Islet of Langerhans (tissue), 1 donor: ENCODE measurements at regions not wholly inside any gene's neighbourhood (a gene's known extent, or its start where the extent isn't known, plus 50 kb on each side); places are given as distances from the start of the nearest gene placed in this dataset.
"Not testable (repeated sequence)": the region's sequence is repeated elsewhere in the genome, so short reads cannot be mapped to it uniquely, and the experiment has no call there.

Experiments used
- FAIRE-seq: peaks from one replicate; lab custom pipeline; 2011; peaks lifted over from hg19 to GRCh38; lab: Jason Lieb, UNC

GRCh38 chr5:176144508-176144907, 93.7 kb upstream of the SIMC1 start:
- FAIRE-seq, result peak; percentile 17

- FAIRE-seq, result not testable (repeated sequence)
Observed at GRCh38 chr5:176149948-176150347, 88.3 kb upstream of the SIMC1 start.

- no peak for FAIRE-seq
Observed at GRCh38 chr5:176151281-176151680, 86.9 kb upstream of the SIMC1 start.

GRCh38 chr5:176152191-176152929, 85.9 kb upstream of the SIMC1 start:
- FAIRE-seq, result no peak

GRCh38 chr5:176152930-176153311, 85.3 kb upstream of the SIMC1 start:
- no peak for FAIRE-seq

GRCh38 chr5:176153741-176154140, 84.5 kb upstream of the SIMC1 start:
- FAIRE-seq, result no peak

- no peak for FAIRE-seq
Observed at GRCh38 chr5:176154821-176155220, 83.4 kb upstream of the SIMC1 start.

GRCh38 chr5:176155922-176156359, 82.3 kb upstream of the SIMC1 start:
- no peak for FAIRE-seq

GRCh38 chr5:176157656-176158055, 80.6 kb upstream of the SIMC1 start:
- no peak for FAIRE-seq

GRCh38 chr5:176161431-176161830, 76.8 kb upstream of the SIMC1 start:
- FAIRE-seq, result no peak

GRCh38 chr5:176162198-176162597, 76.0 kb upstream of the SIMC1 start:
- FAIRE-seq, result no peak

- no peak for FAIRE-seq
Observed at GRCh38 chr5:176162888-176163287, 75.3 kb upstream of the SIMC1 start.

GRCh38 chr5:176166427-176166826, 71.8 kb upstream of the SIMC1 start:
- FAIRE-seq, result no peak

GRCh38 chr5:176167800-176168199, 70.4 kb upstream of the SIMC1 start:
- no peak for FAIRE-seq

GRCh38 chr5:176169393-176170063, 68.7 kb upstream of the SIMC1 start:
- FAIRE-seq, result no peak

GRCh38 chr5:176170084-176170483, 68.1 kb upstream of the SIMC1 start:
- FAIRE-seq, result no peak

- FAIRE-seq, result no peak
Observed at GRCh38 chr5:176171171-176171760, 67.0 kb upstream of the SIMC1 start.

GRCh38 chr5:176172246-176172645, 66.0 kb upstream of the SIMC1 start:
- no peak for FAIRE-seq

GRCh38 chr5:176173647-176174046, 64.6 kb upstream of the SIMC1 start:
- FAIRE-seq, result no peak

GRCh38 chr5:176174345-176175025, 63.7 kb upstream of the SIMC1 start:
- FAIRE-seq, result no peak

GRCh38 chr5:176175101-176175852, 62.9 kb upstream of the SIMC1 start:
- no peak for FAIRE-seq

GRCh38 chr5:176176231-176176630, 62.0 kb upstream of the SIMC1 start:
- no peak for FAIRE-seq
